ENCODE measurements at regions not wholly inside any gene's neighbourhood (a gene's known extent, or its start where the extent isn't known, plus 50 kb on each side); places are given as distances from the start of the nearest gene placed in this dataset.
A peak's percentile ranks its signal among the peaks of the same experiment; 100 is the strongest.

DNA sequence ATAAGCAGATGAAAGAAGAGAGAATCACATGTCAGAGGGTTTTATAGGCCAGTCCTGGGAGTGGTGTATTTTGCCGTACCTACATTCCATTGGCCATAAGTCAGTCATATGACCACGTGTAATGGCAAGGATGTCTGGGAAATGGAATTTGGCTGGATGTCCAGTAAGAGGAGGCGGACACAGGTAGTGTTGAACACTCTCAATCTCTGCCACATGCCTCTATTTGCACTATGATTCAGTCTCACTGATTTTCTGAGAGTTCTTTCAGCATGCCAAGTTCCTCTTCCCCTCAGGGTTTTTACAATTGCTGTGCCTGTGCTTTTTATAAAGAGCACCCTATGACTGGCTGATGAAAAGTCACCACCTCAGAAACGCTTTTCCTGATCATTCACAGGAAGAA lies 164.2 kb upstream of the GPR101 start:
- TF ChIP-seq, protein P1, sequence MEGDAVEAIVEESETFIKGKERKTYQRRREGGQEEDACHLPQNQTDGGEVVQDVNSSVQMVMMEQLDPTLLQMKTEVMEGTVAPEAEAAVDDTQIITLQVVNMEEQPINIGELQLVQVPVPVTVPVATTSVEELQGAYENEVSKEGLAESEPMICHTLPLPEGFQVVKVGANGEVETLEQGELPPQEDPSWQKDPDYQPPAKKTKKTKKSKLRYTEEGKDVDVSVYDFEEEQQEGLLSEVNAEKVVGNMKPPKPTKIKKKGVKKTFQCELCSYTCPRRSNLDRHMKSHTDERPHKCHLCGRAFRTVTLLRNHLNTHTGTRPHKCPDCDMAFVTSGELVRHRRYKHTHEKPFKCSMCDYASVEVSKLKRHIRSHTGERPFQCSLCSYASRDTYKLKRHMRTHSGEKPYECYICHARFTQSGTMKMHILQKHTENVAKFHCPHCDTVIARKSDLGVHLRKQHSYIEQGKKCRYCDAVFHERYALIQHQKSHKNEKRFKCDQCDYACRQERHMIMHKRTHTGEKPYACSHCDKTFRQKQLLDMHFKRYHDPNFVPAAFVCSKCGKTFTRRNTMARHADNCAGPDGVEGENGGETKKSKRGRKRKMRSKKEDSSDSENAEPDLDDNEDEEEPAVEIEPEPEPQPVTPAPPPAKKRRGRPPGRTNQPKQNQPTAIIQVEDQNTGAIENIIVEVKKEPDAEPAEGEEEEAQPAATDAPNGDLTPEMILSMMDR (IDR thresholded peaks at IDR 0.05; ENCODE audit: low read depth, low read length, missing control alignments) = no peak
- no peak overlapping the region for H3K4me3 ChIP-seq (replicated peaks; ENCODE audit: low read depth, low read length)
- DNase-seq (ENCODE audit: extremely low read depth, low read depth) = no peak

DNA sequence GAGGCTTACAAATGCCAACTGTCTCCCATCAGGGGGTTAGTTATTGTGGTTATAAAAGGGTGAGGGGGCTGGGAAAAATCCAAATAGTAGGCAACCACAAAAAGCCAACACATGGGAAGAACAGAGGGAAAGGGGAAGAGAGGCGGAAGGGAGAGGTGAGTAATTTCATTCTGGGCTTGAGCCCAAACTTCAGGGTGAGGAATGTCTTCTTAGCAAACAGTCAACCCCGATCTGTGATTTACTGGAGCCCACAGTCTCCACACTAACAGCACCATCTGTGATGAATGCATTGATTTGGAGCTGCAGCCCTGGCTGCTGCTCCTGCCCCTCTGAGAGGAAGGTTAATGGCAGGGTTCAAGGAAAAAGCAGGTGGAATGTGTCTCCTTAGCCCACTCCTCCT lies 162.2 kb upstream of the GPR101 start:
- no peak overlapping the region for H3K4me3 ChIP-seq (replicated peaks; ENCODE audit: low read depth, low read length)
- no peak for DNase-seq (ENCODE audit: extremely low read depth, low read depth)
- TF ChIP-seq, protein P1 (IDR thresholded peaks at IDR 0.05; ENCODE audit: low read depth, low read length, missing control alignments) = no peak

DNA sequence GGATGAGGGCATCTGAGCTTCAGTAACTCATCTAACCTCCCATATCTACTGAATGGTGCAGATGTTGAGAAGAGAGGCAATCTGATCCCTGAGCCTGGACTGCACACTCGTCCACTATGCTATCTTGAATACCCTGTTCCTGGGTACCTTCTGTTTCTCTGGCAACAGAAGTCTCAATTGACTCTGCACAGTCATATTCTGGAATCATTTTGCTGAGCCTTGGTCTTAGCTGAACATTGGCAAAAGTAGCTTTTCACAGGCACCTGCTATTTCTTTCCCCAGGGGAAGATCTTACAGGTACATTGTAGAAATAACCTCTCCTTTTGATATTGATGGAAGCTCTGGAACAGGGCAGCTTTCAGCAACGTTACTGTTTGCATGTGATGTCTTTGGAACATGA lies 161.5 kb upstream of the GPR101 start:
- no peak for DNase-seq (ENCODE audit: extremely low read depth, low read depth)
- H3K4me3 ChIP-seq (replicated peaks; ENCODE audit: low read depth, low read length) = no peak overlapping the region
- TF ChIP-seq, protein P1 (IDR thresholded peaks at IDR 0.05; ENCODE audit: low read depth, low read length, missing control alignments) = no peak

DNA sequence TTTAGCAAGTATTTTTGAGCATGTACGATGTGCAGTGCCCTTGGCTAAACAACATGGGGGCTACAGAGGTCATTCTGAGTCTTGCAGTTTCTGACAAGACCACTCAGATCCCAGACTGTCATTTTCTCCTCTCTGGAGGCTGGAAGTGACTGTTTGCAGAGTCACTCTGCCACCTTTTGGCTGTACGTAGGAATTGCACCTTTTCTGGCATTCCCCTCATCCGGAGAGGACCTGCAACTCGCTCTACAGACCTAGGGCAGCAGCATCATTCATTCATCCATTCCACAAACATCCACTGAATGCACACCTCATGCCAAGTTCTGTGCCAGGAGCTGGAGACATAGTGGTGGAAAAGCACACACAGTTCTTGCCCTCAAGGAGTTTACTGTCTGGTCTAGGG lies 160.4 kb upstream of the GPR101 start:
- H3K4me3 ChIP-seq (replicated peaks; ENCODE audit: low read depth, low read length) = no peak overlapping the region
- TF ChIP-seq, protein P1 (IDR thresholded peaks at IDR 0.05; ENCODE audit: low read depth, low read length, missing control alignments) = peak; percentile 11
- no peak for DNase-seq (ENCODE audit: extremely low read depth, low read depth)

DNA sequence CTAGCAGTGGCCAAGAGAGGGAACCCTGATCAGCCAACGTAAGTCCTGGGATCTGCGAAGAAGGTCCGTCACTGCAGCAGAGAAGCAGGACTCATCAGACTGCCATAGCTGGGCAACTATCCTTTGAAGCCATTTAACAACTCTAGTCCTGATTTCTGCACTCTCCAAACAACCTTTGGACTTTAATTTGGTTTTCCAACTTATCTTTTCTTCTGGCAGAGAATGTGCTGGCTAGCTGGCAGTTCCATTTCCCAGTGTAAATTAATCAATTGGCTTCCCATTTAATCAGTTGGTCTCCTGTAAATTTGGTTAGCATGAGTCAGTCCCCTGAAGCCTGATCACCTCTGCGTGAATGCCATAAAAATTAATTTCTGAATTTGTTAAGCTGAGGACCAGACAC lies 153.7 kb upstream of the GPR101 start:
- DNase-seq (ENCODE audit: extremely low read depth, low read depth) = no peak
- TF ChIP-seq, protein P1 (IDR thresholded peaks at IDR 0.05; ENCODE audit: low read depth, low read length, missing control alignments) = no peak

DNA sequence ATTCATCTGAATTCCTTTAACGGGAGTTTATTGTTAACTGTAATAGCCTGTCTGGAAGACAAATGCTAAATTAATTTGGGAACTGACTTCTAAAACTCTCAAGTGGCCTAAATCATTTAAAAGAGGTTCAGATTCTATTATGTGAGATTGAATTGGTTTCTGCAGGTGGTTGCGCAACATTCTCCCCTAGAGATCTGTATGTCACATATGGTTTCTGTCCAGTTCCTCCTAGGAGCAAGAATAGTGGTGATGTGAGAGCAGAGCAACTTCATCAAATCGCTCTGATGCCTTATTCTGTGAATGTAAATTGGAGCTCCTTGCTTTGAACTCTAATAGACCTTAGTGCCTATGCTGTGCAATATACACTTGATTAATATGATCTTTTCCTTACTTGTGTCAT lies 144.6 kb upstream of the GPR101 start:
- TF ChIP-seq, protein P1 (IDR thresholded peaks at IDR 0.05; ENCODE audit: low read depth, low read length, missing control alignments) = no peak
- H3K4me3 ChIP-seq (replicated peaks; ENCODE audit: low read depth, low read length) = no peak overlapping the region
- no peak for DNase-seq (ENCODE audit: extremely low read depth, low read depth)

More for the DNA sequence above, 153.7 kb upstream of the GPR101 start:
- H3K4me3 ChIP-seq (replicated peaks; ENCODE audit: low read depth, low read length) = no peak overlapping the region

DNA sequence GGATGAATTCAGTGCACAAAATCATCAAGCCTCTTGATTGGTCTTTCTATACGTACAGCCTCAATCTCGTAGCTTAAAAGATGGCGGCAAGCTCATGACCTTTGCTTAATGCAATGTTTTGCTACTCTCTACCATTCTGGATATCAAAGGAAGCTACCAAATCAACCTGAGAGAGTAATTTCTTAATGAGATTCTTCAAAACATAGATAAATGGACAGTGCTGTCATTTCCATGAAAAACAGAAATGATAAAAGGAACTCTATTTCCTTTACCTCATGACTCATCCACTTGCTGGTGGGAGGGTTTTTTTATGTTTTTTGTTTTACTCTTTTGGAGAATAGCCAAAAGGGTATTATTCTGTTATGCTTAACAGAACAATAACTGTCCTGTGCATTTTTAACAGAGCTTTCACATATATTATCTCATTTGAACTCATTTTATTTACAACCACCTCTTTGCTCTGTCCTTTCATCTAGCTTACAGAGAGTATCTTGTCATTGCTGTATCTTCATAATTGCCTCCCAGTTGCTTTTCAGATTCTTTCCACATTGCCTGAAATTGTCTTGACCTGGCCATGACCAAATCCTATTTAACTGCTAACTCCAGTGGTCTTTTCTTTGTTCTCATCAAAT lies 138.6 kb upstream of the GPR101 start:
- DNase-seq (ENCODE audit: extremely low read depth, low read depth) = no peak
- TF ChIP-seq, protein P1 (IDR thresholded peaks at IDR 0.05; ENCODE audit: low read depth, low read length, missing control alignments) = no peak
- H3K4me3 ChIP-seq (replicated peaks; ENCODE audit: low read depth, low read length) = no peak overlapping the region
